Smooth muscle cell (in vitro differentiated cells): ENCODE measurements at regions not wholly inside any gene's neighbourhood (a gene's known extent, or its start where the extent isn't known, plus 50 kb on each side); places are given as distances from the start of the nearest gene placed in this dataset.
"Not testable (repeated sequence)": the region's sequence is repeated elsewhere in the genome, so short reads cannot be mapped to it uniquely, and the experiment has no call there.

Experiments
- DNase-seq: peaks from one replicate; lab custom pipeline; 2025; ENCODE audit not compliant: unreplicated experiment; lab: John Stamatoyannopoulos, UW
- H2AFZ ChIP-seq: fragments of 200-600 bp; sonication (generic); 2 replicates; pipeline ENCODE4 v1.6.0; 2016; ENCODE audit warnings: antibody characterized with exemption, low read depth, mild to moderate bottlenecking
- H3F3A ChIP-seq: fragments of 200-600 bp; sonication (generic); 2 replicates; pipeline ENCODE4 v1.6.0; 2017; ENCODE audit warnings: antibody characterized with exemption, low read depth
- H3K27ac ChIP-seq: fragments of 200-600 bp; sonication (generic); 2 replicates; pipeline ENCODE4 v1.5.1; 2016; ENCODE audit warnings: low read depth, mild to moderate bottlenecking
- H3K27me3 ChIP-seq: fragments of 200-600 bp; sonication (generic); 2 replicates; pipeline ENCODE4 v1.6.1; 2016; ENCODE audit warnings: low read depth, mild to moderate bottlenecking
- H3K36me3 ChIP-seq: fragments of 200-600 bp; sonication (generic); 2 replicates; pipeline ENCODE4 v1.5.1; 2016; ENCODE audit warnings: low read depth
- H3K4me1 ChIP-seq: fragments of 200-600 bp; sonication (generic); 2 replicates; pipeline ENCODE4 v1.5.1; 2016; ENCODE audit warnings: low read depth
- H3K4me2 ChIP-seq: fragments of 200-600 bp; sonication (generic); 2 replicates; pipeline ENCODE4 v1.6.0; 2016; ENCODE audit warnings: mild to moderate bottlenecking
- H3K4me3 ChIP-seq: fragments of 200-600 bp; sonication (generic); 2 replicates; pipeline ENCODE4 v1.5.1; 2016; ENCODE audit warnings: mild to moderate bottlenecking
- H3K79me2 ChIP-seq: fragments of 200-600 bp; sonication (generic); 2 replicates; pipeline ENCODE4 v1.6.0; 2016; ENCODE audit warnings: low read depth, mild to moderate bottlenecking
- H3K9ac ChIP-seq: fragments of 200-600 bp; sonication (generic); 2 replicates; pipeline ENCODE4 v1.6.0; 2016; ENCODE audit warnings: low read depth
- H3K9me3 ChIP-seq: fragments of 200-600 bp; sonication (generic); replicated peaks from 2 replicates; pipeline ENCODE4 v1.5.1; 2016; ENCODE audit warnings: low read depth
- H4K20me1 ChIP-seq: fragments of 200-600 bp; sonication (generic); 2 replicates; pipeline ENCODE4 v1.6.0; 2016; ENCODE audit warnings: low read depth
- CTCF ChIP-seq: fragments of 200-600 bp; sonication (generic); IDR thresholded peaks from 2 replicates; pipeline ENCODE4 v1.5.1; 2017; ENCODE audit warnings: borderline replicate concordance, mild to moderate bottlenecking, antibody characterized with exemption; ENCODE audit not compliant: insufficient read depth, poor library complexity, severe bottlenecking
- WGBS: methylation state at CpG from one replicate; pipeline ENCODE4 v1.1.7; 2016; ENCODE audit warnings: low lambda C conversion rate; 5-methylcytosine and 5-hydroxymethylcytosine counted together

DNA sequence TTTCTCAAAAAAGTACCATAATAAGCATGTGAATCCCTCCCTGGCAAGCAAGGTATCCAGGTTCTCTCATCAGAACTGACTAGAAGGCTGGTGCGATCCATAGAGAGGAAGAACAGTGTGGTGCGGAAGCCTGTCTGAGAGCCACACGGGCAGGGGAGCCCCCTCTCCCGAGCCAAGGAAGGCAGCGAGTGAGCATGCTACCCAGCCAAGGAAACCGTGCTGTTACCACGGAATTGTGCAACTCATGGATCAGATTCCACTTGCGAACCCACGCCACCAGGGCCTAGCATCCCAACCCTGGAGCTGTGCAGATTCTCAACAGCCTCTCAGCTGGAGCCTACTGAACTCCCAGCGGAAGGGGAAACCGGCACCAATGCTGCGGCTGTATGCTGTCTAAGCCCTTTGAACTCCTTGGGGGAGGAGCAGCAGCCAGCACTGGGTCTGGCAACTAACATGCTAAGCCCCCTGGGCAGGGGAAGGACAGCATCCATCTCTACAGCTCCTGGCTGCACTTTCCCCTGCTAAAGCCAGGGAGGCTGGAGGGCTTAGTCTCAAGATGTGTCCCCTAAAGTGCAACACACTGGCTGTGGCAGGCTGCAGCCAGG lies 823.1 kb downstream of the EPHA4 start:
- 78% methylated on average over 12 of the region's 12 CpGs for WGBS
- no peaks in the 10 kb centered on the region for H3K36me3 ChIP-seq

GRCh38 chr2:220753486-220753885 lies 818.6 kb downstream of the EPHA4 start:
- H3K36me3 ChIP-seq = no peaks in the 10 kb centered on the region
- H3K4me2 ChIP-seq = no peak overlapping the region
- no peak for DNase-seq
- TF ChIP-seq CTCF = no peak
- H3K27me3 ChIP-seq = no peaks in the 10 kb centered on the region
- WGBS = 89% methylated on average over 3 of the region's 3 CpGs
- H3K79me2 ChIP-seq = no peaks in the 10 kb centered on the region
- no peaks in the 10 kb centered on the region for H3F3A ChIP-seq
- no peak overlapping the region for H3K9ac ChIP-seq
- no peak overlapping the region for H3K27ac ChIP-seq
- no peaks in the 10 kb centered on the region for H4K20me1 ChIP-seq
- H2AFZ ChIP-seq = no peak overlapping the region
- no peaks in the 10 kb centered on the region for H3K9me3 ChIP-seq
- H3K4me3 ChIP-seq = no peak overlapping the region
- H3K4me1 ChIP-seq = no peaks in the 10 kb centered on the region

More for the DNA sequence above, 823.1 kb downstream of the EPHA4 start:
- no peaks in the 10 kb centered on the region for H3K4me1 ChIP-seq
- DNase-seq = no peak
- no peak overlapping the region for H3K27ac ChIP-seq
- no peaks in the 10 kb centered on the region for H4K20me1 ChIP-seq
- H3F3A ChIP-seq = no peaks in the 10 kb centered on the region
- H3K9ac ChIP-seq = no peak overlapping the region
- H3K27me3 ChIP-seq = no peaks in the 10 kb centered on the region
- no peak overlapping the region for H3K4me2 ChIP-seq
- H3K9me3 ChIP-seq = no peaks in the 10 kb centered on the region
- H3K4me3 ChIP-seq = no peak overlapping the region
- no peak overlapping the region for H2AFZ ChIP-seq
- TF ChIP-seq CTCF = no peak
- H3K79me2 ChIP-seq = no peaks in the 10 kb centered on the region

GRCh38 chr2:220756653-220757052 lies 815.5 kb downstream of the EPHA4 start:
- Histone ChIP-seq H2AFZ (no peak overlapping the region), H3K27me3 (no peaks in the 10 kb centered on the region), H3F3A (no peaks in the 10 kb centered on the region), H3K27ac (no peak overlapping the region), H3K9ac (no peak overlapping the region), H3K79me2 (no peaks in the 10 kb centered on the region), H3K36me3 (no peaks in the 10 kb centered on the region), H3K4me2 (no peak overlapping the region), H4K20me1 (no peaks in the 10 kb centered on the region), H3K9me3 (no peaks in the 10 kb centered on the region), H3K4me1 (no peaks in the 10 kb centered on the region), H3K4me3 (no peak overlapping the region)
- no peak for DNase-seq
- WGBS = 91% methylated on average over 6 of the region's 6 CpGs
- TF ChIP-seq CTCF = no peak

- not testable (repeated sequence) for H3K9ac ChIP-seq, H3K27ac ChIP-seq, H3K4me1 ChIP-seq, H4K20me1 ChIP-seq, H3F3A ChIP-seq, DNase-seq, H3K79me2 ChIP-seq, H2AFZ ChIP-seq, H3K27me3 ChIP-seq, H3K9me3 ChIP-seq, H3K36me3 ChIP-seq, H3K4me3 ChIP-seq, H3K4me2 ChIP-seq
- 91% methylated on average over 5 of the region's 5 CpGs for WGBS
These were observed 813.7 kb downstream of the EPHA4 start for GRCh38 chr2:220758376-220758775.
